ENCODE measurements at regions not wholly inside any gene's neighbourhood (a gene's known extent, or its start where the extent isn't known, plus 50 kb on each side); places are given as distances from the start of the nearest gene placed in this dataset.
A peak's percentile ranks its signal among the peaks of the same experiment; 100 is the strongest.

DNA sequence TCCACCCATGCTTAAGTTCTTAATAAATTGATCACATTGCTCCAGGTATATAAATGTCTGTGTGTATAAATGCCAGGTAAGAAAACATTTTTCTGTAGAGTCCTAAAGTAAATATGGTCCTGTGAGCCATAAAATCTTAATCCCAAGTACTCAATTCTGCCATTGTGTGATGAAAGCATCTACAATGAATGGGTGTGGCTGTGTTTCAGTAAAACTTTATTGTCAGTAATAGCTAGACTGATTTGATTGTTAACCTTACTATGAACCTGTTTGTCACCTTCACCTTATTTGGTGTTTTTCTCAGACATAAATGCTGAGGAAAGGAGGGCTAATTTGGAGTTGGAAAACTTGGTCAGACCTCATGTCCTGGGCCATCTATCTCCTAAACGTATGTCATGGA, 683.5 kb upstream of the GRM7 start:
- DNase-seq (ENCODE audit: low spot score), result no peak

GRCh38 chr3:6179761-6180160, 681.2 kb upstream of the GRM7 start:
- no peak for DNase-seq (ENCODE audit: low spot score)

DNA sequence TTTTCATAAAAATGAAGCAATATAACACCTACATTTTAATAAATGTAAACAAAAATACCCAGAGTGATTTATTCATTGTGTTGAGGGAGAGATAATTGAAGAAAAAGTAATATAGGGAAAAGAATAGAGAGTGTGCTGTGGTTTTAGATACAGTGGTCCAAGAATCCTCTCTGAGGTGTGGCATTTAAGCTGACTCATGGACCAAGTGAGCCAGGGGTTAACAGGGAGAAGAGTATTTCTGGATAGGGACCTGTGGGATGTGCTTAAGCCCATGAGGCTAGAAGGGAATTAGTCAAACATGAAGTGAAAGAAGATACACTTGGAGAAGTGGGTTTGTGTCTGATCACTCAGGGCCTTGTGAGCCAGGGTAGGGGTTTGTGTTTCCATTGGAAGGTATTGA, 680.7 kb upstream of the GRM7 start:
- no peak for DNase-seq (ENCODE audit: low spot score)

DNA sequence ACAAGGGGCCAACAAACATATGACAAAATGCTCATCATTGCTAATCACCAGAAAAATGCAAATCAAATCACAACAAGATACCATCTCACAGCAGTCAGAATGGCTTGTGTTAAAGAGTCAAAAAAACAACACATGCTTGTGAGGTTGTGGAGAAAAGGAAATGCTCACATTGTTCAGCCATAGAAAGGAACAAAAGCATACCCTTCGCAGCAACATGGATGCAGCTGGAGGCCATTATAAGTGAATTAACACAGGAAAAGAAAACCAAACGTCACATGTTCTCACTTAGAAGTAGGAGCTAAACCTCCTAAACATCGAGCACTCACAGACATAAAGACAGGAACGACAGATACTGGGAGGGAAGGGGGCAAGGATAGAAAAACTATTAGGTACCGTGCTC, 678.4 kb upstream of the GRM7 start:
- DNase-seq (ENCODE audit: low spot score), result no peak

DNA sequence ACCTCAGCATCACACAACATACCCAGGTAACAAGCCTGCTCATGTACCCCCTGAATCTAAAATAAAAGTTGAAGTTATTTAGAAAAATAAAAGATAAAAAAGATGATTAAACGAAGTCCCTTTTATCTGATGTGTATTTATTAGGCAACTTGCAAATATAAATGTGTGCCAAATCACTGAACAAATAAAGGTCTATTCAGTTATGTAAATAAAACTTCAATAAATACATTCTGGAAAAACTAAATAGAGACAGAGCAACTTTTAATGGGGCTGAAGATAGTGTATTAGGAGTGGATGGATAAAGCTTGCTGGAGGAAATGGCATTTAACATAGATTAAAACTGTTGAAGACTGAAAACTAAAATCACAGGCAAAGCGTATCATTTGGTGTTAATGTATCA, 678.0 kb upstream of the GRM7 start:
- no peak for DNase-seq (ENCODE audit: low spot score)

- DNase-seq (ENCODE audit: low spot score), result no peak
Observed at GRCh38 chr3:6189384-6189783, 671.5 kb upstream of the GRM7 start.

DNA sequence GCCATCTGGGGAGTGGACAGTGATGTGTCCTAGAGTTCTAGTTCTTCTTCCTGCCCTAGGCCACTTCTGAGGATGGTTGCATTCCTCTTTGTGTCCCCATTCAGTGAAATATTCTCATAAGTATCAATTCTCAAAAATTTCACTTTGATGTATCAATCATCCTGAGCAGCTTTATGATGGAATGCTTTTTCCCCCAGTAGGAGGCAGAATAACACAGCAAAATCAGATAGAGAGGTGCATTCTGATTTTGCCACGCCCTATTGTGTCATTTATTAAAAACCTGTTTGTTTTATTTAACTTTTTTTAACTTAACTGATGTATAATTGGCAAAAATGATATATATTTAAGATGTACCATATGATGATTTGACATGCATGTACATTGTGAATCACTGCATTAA, 656.0 kb upstream of the GRM7 start:
- peak; percentile 5 for DNase-seq (ENCODE audit: low spot score)

- no peak for DNase-seq (ENCODE audit: low spot score)
Observed at GRCh38 chr3:6216135-6217026, 644.5 kb upstream of the GRM7 start.

GRCh38 chr3:6220447-6220846, 640.5 kb upstream of the GRM7 start:
- no peak for DNase-seq (ENCODE audit: low spot score)

DNA sequence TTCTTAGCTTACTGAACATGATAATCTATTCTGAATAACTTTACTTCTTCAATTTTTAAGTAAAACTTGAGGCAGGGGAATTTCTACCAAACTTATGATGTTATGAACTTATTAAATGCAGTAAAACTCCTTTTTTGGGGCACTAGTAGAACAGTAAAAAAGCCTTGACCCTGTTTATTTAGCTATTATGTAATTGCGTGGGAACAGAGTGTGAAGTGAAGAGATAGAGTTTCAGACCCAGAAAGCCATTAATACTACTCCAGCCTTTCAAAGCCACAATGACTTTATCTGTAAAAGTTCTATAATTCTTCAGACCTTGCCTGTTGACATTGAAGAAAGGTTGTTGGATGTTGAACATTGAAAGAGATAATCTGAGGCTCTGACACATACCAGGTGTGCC, 638.8 kb upstream of the GRM7 start:
- no peak for DNase-seq (ENCODE audit: low spot score)

- DNase-seq (ENCODE audit: low spot score), result no peak
Observed at GRCh38 chr3:6223572-6223971, 637.3 kb upstream of the GRM7 start.

DNA sequence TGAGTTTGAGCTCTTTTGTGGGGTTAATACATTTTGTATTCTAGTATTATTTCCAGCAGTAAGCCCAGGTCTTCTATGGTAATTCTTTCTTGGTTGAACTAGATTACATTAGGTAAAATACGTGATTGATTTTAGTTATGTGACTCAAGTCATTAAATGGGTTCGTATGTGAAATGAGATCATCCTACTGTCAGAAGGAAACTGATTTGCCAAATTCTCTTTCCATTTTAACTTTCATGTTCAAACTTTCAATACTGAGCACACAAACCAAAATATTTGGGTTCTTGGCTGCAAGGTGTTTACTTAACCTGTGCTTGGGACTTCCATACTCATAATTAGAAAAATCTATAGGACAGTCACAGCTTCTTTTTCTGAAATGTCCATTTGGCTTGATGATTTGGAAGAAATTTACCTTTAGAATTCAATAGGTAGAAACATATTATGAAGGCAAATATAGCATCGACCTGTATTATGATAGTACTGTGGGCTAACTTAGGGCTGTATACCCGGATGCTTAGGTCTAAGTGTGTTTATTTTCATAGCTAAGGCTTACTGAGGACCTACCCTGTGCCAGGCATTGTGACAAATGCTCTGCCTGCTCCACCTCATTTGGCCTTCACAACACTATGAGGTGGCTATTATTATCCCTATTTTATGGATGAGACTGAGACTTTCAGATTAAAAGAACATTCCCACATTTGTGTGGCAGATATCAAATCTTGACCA, 631.8 kb upstream of the GRM7 start:
- DNase-seq (ENCODE audit: low spot score), result no peak

GRCh38 chr3:6229778-6230410, 631.0 kb upstream of the GRM7 start:
- no peak for DNase-seq (ENCODE audit: low spot score)

DNA sequence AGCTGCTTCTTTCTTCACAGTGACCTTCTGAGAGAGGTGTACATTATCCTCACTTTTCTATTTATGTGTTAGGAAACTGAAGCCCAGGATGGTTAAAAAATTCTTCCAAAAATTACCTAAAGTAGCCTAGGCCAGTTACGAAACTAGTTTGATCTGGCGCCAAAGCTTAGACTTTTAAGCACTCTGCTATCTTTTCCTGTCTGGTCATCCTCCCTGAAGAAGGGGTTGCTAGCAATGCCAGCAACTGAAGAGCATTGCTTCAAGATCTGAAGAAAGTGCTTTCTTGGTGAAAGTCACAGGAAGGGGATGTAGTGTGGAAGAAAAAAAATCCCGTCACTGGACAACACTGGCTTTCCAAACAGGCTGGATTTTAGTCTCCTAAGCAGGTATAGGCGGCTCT, 618.8 kb upstream of the GRM7 start:
- no peak for DNase-seq (ENCODE audit: low spot score)

- DNase-seq (ENCODE audit: low spot score), result no peak
Observed at GRCh38 chr3:6248528-6248927, 612.4 kb upstream of the GRM7 start.

DNA sequence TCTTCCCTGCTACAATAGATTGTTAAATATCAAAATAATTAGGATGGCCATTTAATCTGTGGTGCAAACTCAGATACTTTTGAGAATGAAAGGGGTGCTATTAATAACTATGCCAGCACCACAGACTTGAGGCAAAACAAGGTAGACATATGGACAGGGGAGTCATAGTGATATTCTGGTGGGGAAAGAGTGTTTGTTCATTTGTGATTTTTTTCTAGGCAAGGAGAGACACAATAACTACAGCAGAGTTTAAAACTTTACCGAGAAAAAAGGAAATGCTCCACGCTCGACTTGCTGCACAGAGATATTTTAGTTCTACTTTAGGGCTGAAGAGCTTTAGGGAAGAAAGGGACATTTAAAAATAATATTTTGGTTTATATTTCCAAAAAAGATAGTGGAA, 611.2 kb upstream of the GRM7 start:
- DNase-seq (ENCODE audit: low spot score), result no peak

GRCh38 chr3:6250167-6250566, 610.7 kb upstream of the GRM7 start:
- no peak for DNase-seq (ENCODE audit: low spot score)

GRCh38 chr3:6251612-6252400, 609.1 kb upstream of the GRM7 start:
- no peak for DNase-seq (ENCODE audit: low spot score)

GRCh38 chr3:6254490-6254889, 606.4 kb upstream of the GRM7 start:
- DNase-seq (ENCODE audit: low spot score), result no peak

- no peak for DNase-seq (ENCODE audit: low spot score)
Observed at GRCh38 chr3:6255229-6255628, 605.7 kb upstream of the GRM7 start.

GRCh38 chr3:6260551-6261191, 600.2 kb upstream of the GRM7 start:
- DNase-seq (ENCODE audit: low spot score), result no peak

All from HT-29 (cell line).